ENCODE measurements at regions not wholly inside any gene's neighbourhood (a gene's known extent, or its start where the extent isn't known, plus 50 kb on each side); places are given as distances from the start of the nearest gene placed in this dataset.

- Histone ChIP-seq H3K27ac (0 out of 2 replicates have a peak overlapping the region, but pooled peaks have one; percentile 25), H3K9ac (ENCODE audit: insufficient read length) (peak overlapping the region; percentile 15), H3K9me3 (ENCODE audit: low read depth, low read length) (no peaks in the 10 kb centered on the region), H3K4me3 (no peak overlapping the region), H3K36me3 (ENCODE audit: insufficient read depth, low read length) (no peaks in the 10 kb centered on the region)
- TF ChIP-seq FOXP2 (optimal IDR thresholded peaks at IDR 0.05; ENCODE audit: control extremely low read depth, extremely low read length, insufficient read depth), result no peak
- no peak for TF ChIP-seq EZH2 (IDR thresholded peaks at IDR 0.05)
- TF ChIP-seq POLR2AphosphoS5 (IDR thresholded peaks at IDR 0.05; ENCODE audit: borderline replicate concordance, low read depth, low read length), result no peak
- DNase-seq (ENCODE audit: low read depth, low spot score), result no peak
Observed at GRCh38 chr19:13712767-13713201, 51.5 kb upstream of the MRI1 start.

GRCh38 chr19:13707915-13708314, 56.4 kb upstream of the MRI1 start:
- H3K9me3 ChIP-seq (ENCODE audit: low read depth, low read length), result no peaks in the 10 kb centered on the region
- no peaks in the 10 kb centered on the region for H3K36me3 ChIP-seq (ENCODE audit: insufficient read depth, low read length)
- no peak for DNase-seq (ENCODE audit: low read depth, low spot score)
- peak overlapping the region; percentile 63 for H3K9ac ChIP-seq (ENCODE audit: insufficient read length)
- TF ChIP-seq FOXP2 (optimal IDR thresholded peaks at IDR 0.05; ENCODE audit: control extremely low read depth, extremely low read length, insufficient read depth), result no peak
- peak overlapping the region; percentile 88 for H3K27ac ChIP-seq
- H3K4me3 ChIP-seq, result peak overlapping the region; percentile 62

GRCh38 chr19:13705928-13706447, 58.3 kb upstream of the MRI1 start:
- H3K9ac ChIP-seq (ENCODE audit: insufficient read length), result no peak overlapping the region
- DNase-seq (ENCODE audit: low read depth, low spot score), result no peak
- H3K4me3 ChIP-seq, result no peak overlapping the region
- TF ChIP-seq EZH2 (IDR thresholded peaks at IDR 0.05) (no peak), FOXP2 (optimal IDR thresholded peaks at IDR 0.05; ENCODE audit: control extremely low read depth, extremely low read length, insufficient read depth) (no peak), POLR2AphosphoS5 (IDR thresholded peaks at IDR 0.05; ENCODE audit: borderline replicate concordance, low read depth, low read length) (no peak)
- H3K36me3 ChIP-seq (ENCODE audit: insufficient read depth, low read length), result no peaks in the 10 kb centered on the region
- 0 out of 2 replicates have a peak overlapping the region, but pooled peaks have one; percentile 36 for H3K27ac ChIP-seq
- H3K9me3 ChIP-seq (ENCODE audit: low read depth, low read length), result no peaks in the 10 kb centered on the region

- no peaks in the 10 kb centered on the region for H3K9me3 ChIP-seq (ENCODE audit: low read depth, low read length)
- H3K4me3 ChIP-seq, result no peak overlapping the region
- no peak for DNase-seq (ENCODE audit: low read depth, low spot score)
- H3K36me3 ChIP-seq (ENCODE audit: insufficient read depth, low read length), result no peaks in the 10 kb centered on the region
- H3K9ac ChIP-seq (ENCODE audit: insufficient read length), result no peak overlapping the region
- no peak overlapping the region for H3K27ac ChIP-seq
- TF ChIP-seq FOXP2 (optimal IDR thresholded peaks at IDR 0.05; ENCODE audit: control extremely low read depth, extremely low read length, insufficient read depth), result no peak
- no peak for TF ChIP-seq EZH2 (IDR thresholded peaks at IDR 0.05)
- no peak for TF ChIP-seq POLR2AphosphoS5 (IDR thresholded peaks at IDR 0.05; ENCODE audit: borderline replicate concordance, low read depth, low read length)
Observed at GRCh38 chr19:13705201-13705600, 59.1 kb upstream of the MRI1 start.

- no peaks in the 10 kb centered on the region for H3K9me3 ChIP-seq (ENCODE audit: low read depth, low read length)
- no peak overlapping the region for H3K9ac ChIP-seq (ENCODE audit: insufficient read length)
- DNase-seq (ENCODE audit: low read depth, low spot score), result no peak
- H3K4me3 ChIP-seq, result no peak overlapping the region
- H3K27ac ChIP-seq, result no peak overlapping the region; the same call in 1 of the 2 replicates
- no peak for TF ChIP-seq FOXP2 (optimal IDR thresholded peaks at IDR 0.05; ENCODE audit: control extremely low read depth, extremely low read length, insufficient read depth)
- TF ChIP-seq EZH2 (IDR thresholded peaks at IDR 0.05), result no peak
- TF ChIP-seq POLR2AphosphoS5 (IDR thresholded peaks at IDR 0.05; ENCODE audit: borderline replicate concordance, low read depth, low read length), result no peak
- H3K36me3 ChIP-seq (ENCODE audit: insufficient read depth, low read length), result no peaks in the 10 kb centered on the region
Observed at GRCh38 chr19:13701624-13702023, 62.7 kb upstream of the MRI1 start.

- H3K4me3 ChIP-seq, result no peak overlapping the region
- H3K36me3 ChIP-seq (ENCODE audit: insufficient read depth, low read length), result no peaks in the 10 kb centered on the region
- no peak for TF ChIP-seq EZH2 (IDR thresholded peaks at IDR 0.05)
- no peak for TF ChIP-seq POLR2AphosphoS5 (IDR thresholded peaks at IDR 0.05; ENCODE audit: borderline replicate concordance, low read depth, low read length)
- peak overlapping the region; percentile 81 for H3K27ac ChIP-seq
- no peak for DNase-seq (ENCODE audit: low read depth, low spot score)
- no peaks in the 10 kb centered on the region for H3K9me3 ChIP-seq (ENCODE audit: low read depth, low read length)
- no peak overlapping the region for H3K9ac ChIP-seq (ENCODE audit: insufficient read length)
Observed at GRCh38 chr19:13700621-13701020, 63.7 kb upstream of the MRI1 start.

- H3K9ac ChIP-seq (ENCODE audit: insufficient read length), result no peak overlapping the region
- H3K9me3 ChIP-seq (ENCODE audit: low read depth, low read length), result no peaks in the 10 kb centered on the region
- H3K36me3 ChIP-seq (ENCODE audit: insufficient read depth, low read length), result no peaks in the 10 kb centered on the region
- DNase-seq (ENCODE audit: low read depth, low spot score), result no peak
- 0 out of 2 replicates have a peak overlapping the region, but pooled peaks have one; percentile 46 for H3K27ac ChIP-seq
- TF ChIP-seq FOXP2 (optimal IDR thresholded peaks at IDR 0.05; ENCODE audit: control extremely low read depth, extremely low read length, insufficient read depth), result no peak
- no peak for TF ChIP-seq EZH2 (IDR thresholded peaks at IDR 0.05)
- TF ChIP-seq POLR2AphosphoS5 (IDR thresholded peaks at IDR 0.05; ENCODE audit: borderline replicate concordance, low read depth, low read length), result no peak
- peak overlapping the region; percentile 33; the same call in 1 of the 2 replicates for H3K4me3 ChIP-seq
Observed at GRCh38 chr19:13699786-13700185, 64.5 kb upstream of the MRI1 start.

- no peak overlapping the region for H3K9ac ChIP-seq (ENCODE audit: insufficient read length)
- H3K4me3 ChIP-seq, result no peak overlapping the region
- no peaks in the 10 kb centered on the region for H3K36me3 ChIP-seq (ENCODE audit: insufficient read depth, low read length)
- no peak overlapping the region for H3K27ac ChIP-seq
- no peaks in the 10 kb centered on the region for H3K9me3 ChIP-seq (ENCODE audit: low read depth, low read length)
- no peak for DNase-seq (ENCODE audit: low read depth, low spot score)
- no peak for TF ChIP-seq EZH2 (IDR thresholded peaks at IDR 0.05)
- no peak for TF ChIP-seq POLR2AphosphoS5 (IDR thresholded peaks at IDR 0.05; ENCODE audit: borderline replicate concordance, low read depth, low read length)
- TF ChIP-seq FOXP2 (optimal IDR thresholded peaks at IDR 0.05; ENCODE audit: control extremely low read depth, extremely low read length, insufficient read depth), result no peak
Observed at GRCh38 chr19:13696839-13697238, 67.5 kb upstream of the MRI1 start.

GRCh38 chr19:13693889-13694288, 70.4 kb upstream of the MRI1 start:
- Histone ChIP-seq H3K9me3 (ENCODE audit: low read depth, low read length) (no peaks in the 10 kb centered on the region), H3K4me3 (no peak overlapping the region), H3K36me3 (ENCODE audit: insufficient read depth, low read length) (no peaks in the 10 kb centered on the region), H3K27ac (no peak overlapping the region), H3K9ac (ENCODE audit: insufficient read length) (no peak overlapping the region)
- DNase-seq (ENCODE audit: low read depth, low spot score), result no peak
- TF ChIP-seq POLR2AphosphoS5 (IDR thresholded peaks at IDR 0.05; ENCODE audit: borderline replicate concordance, low read depth, low read length) (no peak), FOXP2 (optimal IDR thresholded peaks at IDR 0.05; ENCODE audit: control extremely low read depth, extremely low read length, insufficient read depth) (no peak), EZH2 (IDR thresholded peaks at IDR 0.05) (no peak)

Data from SK-N-MC (cell line).